ENCODE measurements at regions not wholly inside any gene's neighbourhood (a gene's known extent, or its start where the extent isn't known, plus 50 kb on each side); places are given as distances from the start of the nearest gene placed in this dataset.

DNA sequence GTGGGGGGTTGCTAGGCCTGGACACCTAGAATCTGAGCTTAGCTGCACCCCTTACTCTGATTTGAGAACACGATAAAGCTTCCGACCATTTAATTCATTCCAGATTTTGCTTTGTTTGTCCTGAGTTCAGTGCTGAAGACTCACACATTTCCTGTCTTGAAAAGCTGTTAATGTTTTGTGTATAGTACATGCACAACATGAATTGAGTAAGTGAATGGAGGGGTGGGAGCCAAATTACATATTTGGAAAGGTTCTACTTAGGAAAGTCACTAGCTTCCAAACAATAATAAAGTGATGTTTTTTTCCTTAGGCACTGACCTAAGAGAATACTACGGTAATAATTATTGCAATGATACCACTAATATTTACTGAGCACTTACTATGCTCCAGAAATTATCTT is 955.2 kb upstream of the NR2F2 start:
- no peak for DNase-seq (ENCODE audit: low spot score)

DNA sequence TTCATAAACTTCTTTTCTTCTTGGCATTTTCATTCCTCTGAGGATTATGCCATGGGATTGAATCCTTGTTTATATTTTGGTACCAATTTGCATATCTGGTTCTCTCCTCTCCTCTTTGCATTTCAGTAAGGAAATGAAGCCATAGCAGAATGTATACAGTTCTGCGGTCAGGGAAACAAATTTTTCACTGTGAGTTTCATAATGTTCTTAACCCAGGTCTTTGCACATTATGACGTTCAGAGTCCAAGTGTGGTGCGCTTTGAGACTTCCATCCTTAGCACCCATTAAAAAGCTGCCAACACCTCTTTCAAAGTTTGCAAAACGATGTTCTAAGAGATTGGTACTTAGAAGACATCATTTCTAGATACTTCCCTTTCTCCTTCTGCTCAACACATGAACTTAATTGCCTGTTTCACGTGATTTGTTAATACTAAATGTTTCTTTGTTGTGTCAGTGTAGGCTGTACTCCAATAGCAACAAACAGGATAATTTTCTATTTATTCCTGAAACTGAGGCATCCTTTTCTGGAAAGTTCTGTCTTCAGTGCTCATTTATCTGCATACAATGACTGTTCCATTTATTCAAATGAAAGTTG is 953.1 kb upstream of the NR2F2 start:
- no peak for DNase-seq (ENCODE audit: low spot score)

DNA sequence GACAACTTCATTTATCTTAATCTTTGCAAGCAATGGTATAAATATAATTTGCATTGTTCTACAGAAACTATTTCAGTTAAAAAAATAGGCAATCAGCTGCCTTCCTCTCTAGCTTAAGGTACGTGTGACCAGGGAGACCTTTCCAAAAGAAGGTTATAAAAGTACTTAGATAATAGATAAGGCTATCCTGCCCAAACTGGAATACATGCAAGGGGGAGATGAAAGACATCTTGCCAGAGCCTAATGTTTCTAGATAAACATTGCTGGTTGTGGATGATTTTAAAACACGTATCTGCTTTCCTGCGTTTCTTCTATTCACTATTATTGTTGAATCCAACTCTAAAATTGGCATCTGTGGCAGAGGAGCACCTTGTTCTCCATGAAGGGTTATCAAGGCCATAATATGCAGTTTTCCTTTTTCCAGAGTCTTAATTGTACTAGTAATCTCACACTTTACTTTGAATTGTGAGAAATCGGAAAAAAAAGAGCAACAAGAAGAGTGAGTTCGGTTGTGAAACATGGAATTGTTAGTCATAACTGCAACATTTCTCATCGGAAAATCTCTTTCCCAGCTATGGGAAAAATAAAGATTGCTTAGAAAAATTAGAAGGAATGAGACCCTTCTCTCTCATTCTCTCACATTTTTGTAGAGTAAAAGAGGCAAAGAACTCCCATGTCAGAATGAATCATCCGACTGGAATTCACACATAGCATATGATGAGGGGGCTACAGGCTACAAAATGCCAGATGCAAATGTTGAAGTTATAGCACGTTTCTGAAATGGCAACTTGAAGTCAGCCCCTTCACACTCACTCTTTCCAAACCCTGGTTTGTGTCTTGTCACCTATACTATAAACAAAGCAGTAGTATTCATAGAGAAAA is 936.1 kb upstream of the NR2F2 start:
- peak; percentile 6 for DNase-seq (ENCODE audit: low spot score)

DNA sequence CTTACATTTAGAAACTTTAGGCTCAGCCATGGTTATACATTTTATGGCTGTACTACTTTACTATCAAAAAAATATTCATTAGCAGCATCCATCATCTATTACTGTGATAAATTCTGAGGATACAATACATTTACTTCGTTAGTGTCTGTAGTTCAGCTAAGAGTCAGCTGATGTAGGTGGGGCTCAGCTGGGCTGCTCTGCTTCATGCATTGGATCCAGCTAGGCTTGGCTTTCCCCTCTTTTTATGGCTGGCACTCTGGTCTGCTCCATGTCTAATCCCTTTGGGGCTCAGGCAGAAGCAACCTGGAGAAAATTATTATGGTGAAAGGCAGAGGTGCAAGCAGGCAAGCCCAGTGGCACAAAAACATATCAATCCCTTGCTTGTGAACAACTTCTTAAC is 930.1 kb upstream of the NR2F2 start:
- no peak for DNase-seq (ENCODE audit: low spot score)

DNA sequence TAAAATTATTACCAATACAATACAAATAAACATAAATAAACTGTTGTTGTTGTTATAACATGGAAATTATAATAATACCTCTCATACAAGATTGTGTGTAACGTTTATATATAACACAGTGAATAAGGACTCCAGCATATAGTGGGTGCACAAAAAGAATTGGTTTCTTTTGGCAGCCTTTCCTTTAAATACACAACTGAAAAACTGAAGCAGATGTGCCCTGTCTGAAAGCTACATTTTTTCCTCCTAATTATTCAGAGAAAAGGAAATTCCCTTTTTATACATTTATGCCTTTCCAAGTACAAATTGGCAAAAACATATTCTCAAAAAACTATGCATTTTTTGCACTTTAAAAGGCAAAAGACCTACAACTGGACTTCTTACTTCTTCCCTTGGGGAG is 928.9 kb upstream of the NR2F2 start:
- DNase-seq (ENCODE audit: low spot score) = no peak

DNA sequence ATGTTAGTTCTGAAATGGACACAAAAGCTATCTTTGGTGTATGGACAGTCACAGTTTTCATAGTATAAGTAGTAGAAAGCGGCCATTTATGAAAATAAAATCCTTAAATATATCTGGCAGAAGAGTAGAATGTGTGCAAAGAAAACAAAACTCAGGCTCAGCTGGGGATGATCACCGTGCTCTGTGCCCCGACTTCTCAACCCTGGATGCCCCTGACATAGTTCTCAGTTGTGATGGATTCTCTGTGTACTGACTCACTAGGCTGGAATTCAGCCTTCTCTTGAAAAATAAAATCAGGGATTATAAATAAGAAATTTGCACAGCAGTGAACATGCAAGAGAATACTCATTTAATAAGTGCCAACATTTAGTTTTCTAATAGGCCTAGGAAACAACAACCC is 925.1 kb upstream of the NR2F2 start:
- DNase-seq (ENCODE audit: low spot score) = peak; percentile 10

DNA sequence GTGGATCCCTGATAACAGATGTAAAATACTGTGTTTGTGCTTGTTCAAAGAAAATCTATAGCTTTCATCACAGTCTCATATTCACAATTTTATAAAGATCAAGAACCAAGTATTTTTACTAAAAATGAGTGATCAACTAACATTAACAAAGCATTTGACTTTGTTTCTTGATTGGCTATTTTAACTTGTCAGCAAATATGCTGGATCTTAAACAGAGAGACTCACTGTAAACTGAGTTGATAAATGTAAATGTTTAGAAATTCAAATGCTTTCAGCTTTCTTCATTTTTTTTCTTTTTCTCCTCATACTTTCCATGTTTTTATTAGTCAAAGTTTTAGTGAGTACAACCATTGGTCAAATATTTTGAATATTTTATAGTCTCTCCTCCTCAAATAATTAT is 923.0 kb upstream of the NR2F2 start:
- DNase-seq (ENCODE audit: low spot score) = no peak

DNA sequence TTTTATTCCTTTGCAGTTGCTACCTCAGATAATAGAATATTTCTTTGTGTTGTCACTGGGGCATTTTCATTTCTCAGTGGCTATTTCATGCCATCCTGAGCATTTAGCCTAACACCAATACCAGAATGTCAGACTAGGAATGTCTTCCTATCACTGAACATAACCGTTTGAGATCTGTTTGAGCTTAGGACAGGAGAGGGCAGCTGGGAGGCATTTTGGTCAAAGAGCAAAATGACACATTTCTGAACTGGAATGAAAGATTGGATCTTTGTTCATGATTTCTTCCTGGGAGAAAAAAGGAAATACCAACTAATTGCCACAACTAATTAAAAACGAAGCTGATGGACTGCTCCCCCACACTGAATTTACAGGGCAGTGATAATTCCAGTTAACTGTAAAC is 921.3 kb upstream of the NR2F2 start:
- DNase-seq (ENCODE audit: low spot score) = no peak

DNA sequence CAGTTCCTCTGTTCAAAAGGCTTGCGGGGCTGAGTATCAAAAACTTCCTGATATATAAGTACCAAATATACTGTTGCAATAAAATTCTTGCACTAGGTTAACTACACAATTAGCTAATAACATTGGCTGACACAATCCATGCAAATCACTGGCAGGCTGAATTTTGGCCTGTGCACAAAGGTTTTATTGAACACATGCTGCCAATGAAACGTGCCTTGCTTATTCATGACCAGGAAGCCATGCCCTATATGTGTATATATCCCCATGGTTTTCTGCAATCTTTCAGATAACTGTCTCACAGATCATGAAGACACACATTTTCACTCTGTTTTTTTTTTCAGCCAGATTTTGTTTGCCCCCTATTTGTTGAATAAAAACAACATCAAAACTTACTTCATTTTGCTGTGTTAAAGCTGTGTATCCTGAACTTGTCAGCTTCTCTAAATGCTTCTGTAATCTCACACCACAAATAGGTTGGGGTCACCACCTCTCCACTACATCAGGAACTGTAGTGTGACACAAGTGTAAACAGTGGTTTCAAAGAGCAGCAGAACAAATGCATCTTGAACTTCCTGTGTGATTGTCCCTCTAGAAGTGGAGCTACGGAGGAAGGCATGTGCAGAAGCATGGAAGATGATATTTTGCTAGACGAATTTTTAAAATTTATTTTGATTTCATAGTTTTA is 920.7 kb upstream of the NR2F2 start:
- DNase-seq (ENCODE audit: low spot score) = no peak

DNA sequence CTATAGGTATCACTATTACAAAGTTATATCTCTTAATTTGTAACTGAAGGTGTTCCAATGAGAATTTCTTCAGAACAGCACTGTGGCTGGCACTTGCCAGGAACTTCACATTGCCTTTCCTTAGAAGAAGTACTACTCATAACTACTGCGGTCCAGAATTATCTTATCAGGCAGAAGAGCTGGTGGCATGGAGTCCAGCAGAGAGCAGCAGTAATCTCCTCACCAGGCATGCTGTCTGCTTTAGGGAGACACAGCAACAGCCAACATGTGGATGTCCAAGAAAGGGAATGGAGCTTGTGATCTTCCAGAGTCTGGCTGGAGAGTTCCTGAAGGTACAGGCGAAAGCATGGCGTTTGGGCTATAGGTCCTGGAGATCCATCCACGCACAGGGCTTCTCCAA is 919.7 kb upstream of the NR2F2 start:
- DNase-seq (ENCODE audit: low spot score) = no peak

DNA sequence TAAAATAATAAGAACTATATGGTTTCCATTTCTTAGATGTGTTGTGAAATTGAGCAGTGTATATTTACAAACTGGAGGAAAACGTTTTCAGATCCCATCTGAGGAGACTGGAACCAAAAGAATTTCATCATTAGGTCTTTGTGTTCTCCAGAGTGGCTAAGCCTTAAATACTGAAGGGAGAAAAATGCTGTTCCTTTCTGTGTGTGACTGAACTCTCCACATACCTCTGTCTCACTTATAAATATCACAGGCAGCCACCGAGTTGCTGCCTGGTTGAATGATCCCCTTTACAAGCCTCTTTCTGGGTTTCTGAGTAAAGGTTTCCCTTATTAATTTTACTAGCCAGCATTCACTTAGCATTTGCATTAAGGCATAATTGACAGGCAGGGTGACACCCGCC is 913.9 kb upstream of the NR2F2 start:
- DNase-seq (ENCODE audit: low spot score) = no peak

DNA sequence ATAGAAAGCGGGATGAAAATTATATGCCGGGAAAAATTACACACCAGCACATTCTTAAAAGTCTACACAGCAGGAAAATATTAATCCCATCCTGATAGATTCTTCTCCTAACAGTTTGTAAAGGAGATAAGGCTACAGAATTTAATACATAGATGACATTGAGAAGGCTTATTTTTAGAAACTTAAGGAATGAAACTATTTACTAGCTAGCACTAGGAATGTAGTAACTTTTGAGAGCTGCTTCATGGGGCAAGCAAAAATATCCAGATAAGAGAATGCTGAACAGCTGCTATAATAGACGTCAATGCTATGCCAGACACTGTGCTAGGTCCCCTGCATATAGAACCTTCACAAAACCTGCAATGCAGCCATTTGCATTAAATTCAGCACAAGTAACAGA is 912.7 kb upstream of the NR2F2 start:
- DNase-seq (ENCODE audit: low spot score) = no peak

DNA sequence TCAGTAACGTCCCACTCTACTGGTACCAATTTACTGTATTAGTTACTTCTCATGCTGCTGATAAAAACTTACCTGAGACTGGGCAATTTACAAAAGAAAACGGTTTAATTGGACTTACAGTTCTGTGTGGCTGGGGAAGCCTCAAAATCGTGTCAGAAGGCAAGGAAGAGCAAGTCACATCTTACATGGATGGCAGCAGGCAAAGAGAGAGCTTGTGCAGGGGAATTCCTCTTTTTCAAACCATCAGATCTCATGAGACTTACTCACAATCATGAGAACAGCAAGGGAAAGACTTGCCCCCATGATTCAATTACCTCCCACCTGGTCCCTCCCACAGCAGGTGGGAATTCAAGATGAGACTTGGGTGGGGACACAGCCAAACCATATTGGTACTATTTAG is 908.2 kb upstream of the NR2F2 start:
- no peak for DNase-seq (ENCODE audit: low spot score)

DNA sequence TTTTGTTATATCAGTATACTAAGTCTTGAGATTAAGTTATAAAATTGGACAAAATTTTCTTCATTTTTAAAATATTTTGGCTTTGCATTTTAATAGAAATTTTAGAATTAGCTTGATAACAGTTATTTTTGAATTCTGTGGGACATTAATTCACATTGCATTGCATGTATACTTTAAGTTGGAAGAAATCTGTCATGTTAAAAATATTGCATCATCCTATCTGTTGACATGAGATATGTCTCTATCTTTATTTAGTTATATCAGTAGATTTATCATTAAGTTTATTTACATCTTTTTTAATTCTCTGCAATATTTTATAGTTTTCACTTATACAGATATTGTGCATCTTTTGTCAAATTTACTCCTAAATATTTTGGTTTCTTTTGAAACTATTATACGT is 904.6 kb upstream of the NR2F2 start:
- no peak for DNase-seq (ENCODE audit: low spot score)

DNA sequence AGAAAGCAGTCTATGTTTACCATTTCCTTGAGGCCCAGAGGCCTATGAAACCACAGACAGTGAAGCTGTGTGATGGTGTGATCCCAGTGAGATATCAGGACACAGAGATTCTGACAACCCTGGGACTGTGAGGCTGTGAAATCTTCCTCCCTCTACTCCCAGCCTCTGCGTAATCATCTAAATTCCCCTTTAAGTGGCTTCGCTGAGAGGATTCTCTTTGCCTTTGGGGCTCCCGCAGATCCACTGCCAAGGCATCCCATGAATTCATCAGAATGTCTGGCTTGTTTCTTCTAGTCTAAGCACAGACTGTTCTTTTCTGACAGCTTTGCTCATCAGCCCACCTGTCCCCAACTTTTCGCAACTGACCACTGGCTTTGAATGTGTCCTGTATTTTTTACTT is 901.2 kb upstream of the NR2F2 start:
- no peak for DNase-seq (ENCODE audit: low spot score)

DNA sequence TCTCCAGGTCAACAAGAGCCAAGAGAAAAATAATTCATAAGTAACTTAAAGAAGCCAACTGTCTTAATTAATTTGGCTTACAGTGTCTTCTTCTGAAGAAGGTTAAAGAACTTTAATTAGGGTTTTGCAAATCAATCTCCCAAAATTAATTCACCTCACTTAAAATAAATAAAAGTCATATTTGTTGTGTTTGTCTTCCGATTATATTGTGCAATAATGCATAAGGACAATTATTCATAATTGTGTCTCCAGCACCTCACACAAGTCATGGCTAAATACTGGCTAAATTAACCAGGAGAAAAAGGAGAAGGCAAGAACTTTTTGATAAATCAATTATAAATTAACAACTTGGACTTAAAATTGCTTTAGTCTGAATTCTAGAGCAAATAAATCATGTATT is 899.0 kb upstream of the NR2F2 start:
- DNase-seq (ENCODE audit: low spot score) = no peak

DNA sequence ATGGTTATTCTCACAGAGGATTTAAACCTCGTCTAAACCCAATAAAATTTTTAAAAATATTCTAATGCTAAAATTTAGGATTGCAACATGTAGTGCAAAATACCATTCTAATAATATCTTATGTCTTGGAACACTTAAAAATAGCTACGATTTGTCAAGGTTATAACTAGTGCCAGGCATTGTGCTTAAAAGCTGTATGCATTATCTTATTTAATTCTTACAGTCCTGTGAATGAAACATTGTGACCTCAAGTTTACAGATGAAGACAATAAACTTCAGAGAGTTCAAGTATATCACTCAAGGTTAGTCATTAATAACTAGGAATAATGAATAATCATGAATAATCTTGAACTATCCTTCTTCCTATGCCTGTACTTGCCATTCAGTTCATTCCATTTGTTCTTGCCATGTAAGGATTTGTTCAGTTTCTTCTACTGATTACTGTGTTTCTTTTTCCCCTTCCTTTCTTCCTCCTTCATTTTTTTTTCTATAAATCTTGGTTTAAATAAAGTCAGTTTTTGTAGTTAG is 897.6 kb upstream of the NR2F2 start:
- DNase-seq (ENCODE audit: low spot score) = no peak

DNA sequence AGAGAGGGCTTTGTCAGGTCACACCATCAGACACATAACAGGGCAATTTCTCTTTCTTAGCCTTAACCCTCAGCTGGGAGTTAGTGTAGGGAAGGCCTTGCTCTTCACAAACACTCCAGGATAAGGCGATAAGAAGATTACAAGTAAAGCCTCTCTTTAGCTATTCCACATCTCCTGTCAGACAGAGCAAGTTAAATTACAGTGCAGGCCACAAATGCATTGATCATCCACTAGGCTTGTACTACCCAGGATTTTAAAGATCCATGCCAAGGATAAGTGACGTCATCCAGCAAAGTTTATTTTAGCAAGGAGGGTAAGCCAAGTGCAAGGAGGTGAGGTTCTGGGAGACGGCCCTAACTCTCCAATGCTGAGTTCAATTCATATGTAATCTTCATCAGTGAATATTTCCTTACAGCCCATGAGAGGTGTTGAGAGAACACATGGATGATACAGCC is 890.6 kb upstream of the NR2F2 start:
- no peak for DNase-seq (ENCODE audit: low spot score)

DNA sequence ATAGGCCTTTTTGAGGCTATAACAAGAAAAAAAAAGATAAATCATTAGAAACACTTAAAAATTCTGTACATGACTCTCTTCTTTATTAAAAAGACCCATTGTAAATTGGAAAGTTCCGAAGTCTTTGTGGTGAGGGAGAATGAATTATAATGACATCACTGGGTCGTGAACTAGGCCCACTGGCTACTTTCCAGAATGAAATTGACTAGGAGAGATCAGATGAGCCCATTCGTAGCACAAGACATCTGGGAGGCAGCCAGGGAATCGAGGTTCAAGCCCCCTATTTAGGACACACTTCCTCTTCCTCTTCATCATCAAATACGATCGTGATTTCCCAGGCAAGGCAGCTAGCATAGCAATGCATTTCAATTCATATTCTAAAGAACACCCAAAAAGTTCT is 889.8 kb upstream of the NR2F2 start:
- DNase-seq (ENCODE audit: low spot score) = no peak

DNA sequence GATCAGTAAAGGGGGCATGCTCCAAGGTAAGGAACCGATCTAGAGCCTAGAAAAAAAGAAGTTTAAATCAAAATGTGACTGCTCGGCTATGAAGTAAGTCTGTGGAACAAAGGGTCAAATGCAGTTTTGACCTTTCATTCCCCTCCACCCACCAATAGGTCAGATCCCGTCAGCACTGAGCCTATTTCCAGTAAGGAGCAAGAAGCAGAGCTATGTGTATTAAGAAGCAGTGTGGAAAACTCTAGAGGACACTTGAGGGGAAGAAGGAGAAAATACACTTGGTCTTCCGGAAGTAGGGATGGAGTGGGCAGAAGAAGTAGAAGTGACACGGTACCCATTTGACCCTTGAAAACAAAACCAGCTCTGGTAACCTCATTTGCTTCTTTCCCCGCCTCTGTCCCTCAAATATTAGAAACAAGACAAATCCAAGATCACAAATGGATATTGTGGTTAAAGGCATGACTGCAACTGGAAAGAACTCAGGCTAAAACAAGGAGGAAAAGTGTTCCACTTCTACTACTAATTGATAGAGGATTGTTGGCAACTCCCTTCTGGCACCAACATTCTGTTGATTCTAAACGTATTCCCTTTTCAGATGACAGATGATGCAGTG is 888.3 kb upstream of the NR2F2 start:
- DNase-seq (ENCODE audit: low spot score) = no peak

DNA sequence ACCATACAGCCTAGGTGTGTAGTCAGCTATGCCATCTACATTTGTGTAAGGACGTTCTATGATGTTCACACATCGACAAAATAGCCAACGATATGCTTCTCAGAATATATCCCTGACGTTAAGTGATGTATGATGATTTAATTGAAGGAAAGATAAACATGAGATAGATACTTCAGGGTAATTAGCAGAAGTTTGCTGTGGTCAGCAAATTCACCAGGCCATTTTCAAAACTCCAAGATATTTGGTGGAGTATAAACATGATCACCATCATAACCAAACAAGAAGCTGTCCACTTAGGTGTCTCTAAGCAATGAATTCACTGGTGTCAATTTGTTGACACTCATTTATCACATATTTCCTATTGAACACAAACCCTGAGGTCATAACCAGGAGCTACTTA is 885.6 kb upstream of the NR2F2 start:
- DNase-seq (ENCODE audit: low spot score) = no peak

DNA sequence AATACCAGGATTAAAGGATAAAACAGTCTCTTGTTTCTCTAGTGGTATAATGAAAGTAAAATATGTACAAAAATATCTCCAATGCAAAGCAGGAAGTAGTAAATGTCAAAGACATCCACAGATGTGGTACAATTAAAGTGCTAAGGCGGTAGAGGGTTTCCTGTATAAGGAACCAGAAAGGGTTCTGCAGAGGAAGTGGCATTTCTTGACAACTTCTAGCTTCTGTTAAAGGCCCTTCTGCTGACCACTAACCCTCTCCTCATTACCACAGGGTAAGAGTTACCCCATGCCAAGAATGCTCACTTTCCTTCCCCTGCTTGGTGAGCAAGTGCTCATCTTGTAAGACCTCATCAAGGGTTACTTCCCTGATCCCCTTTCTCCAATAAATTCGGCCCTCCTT is 883.6 kb upstream of the NR2F2 start:
- peak; percentile 36 for DNase-seq (ENCODE audit: low spot score)
